GM23338 (cell line): ENCODE measurements at regions not wholly inside any gene's neighbourhood (a gene's known extent, or its start where the extent isn't known, plus 50 kb on each side); places are given as distances from the start of the nearest gene placed in this dataset.

Experiments used
- ATAC-seq: fragments of 200-7000 bp; cut with Tn5 transposase; 3 replicates; pipeline ENCODE4 v1.9.1; 2020
- DNase-seq: peaks from one replicate; pipeline ENCODE4 v3.0.0-alpha.2; 2015; ENCODE audit warnings: low spot score
- H2AFZ ChIP-seq: fragments of 200-600 bp; sonication (generic); 2 replicates; pipeline ENCODE4 v1.8.0; 2016; ENCODE audit warnings: antibody characterized with exemption, mild to moderate bottlenecking, moderate library complexity
- H3F3A ChIP-seq: fragments of 200-600 bp; sonication (generic); replicated peaks from 2 replicates; pipeline ENCODE4 v1.8.0; 2017; ENCODE audit warnings: antibody characterized with exemption, mixed run types, low read depth
- H3K27ac ChIP-seq: fragments of 200-600 bp; sonication (generic); 2 replicates; pipeline ENCODE4 v1.6.1; 2016; ENCODE audit warnings: low read depth
- H3K27me3 ChIP-seq: fragments of 200-600 bp; sonication (generic); 2 replicates; pipeline ENCODE4 v1.8.0; 2016; ENCODE audit warnings: mild to moderate bottlenecking, mixed run types, moderate library complexity; ENCODE audit not compliant: insufficient read depth
- H3K36me3 ChIP-seq: fragments of 200-600 bp; sonication (generic); 2 replicates; pipeline ENCODE4 v1.8.0; 2016; ENCODE audit warnings: mild to moderate bottlenecking; ENCODE audit not compliant: insufficient read depth
- H3K4me1 ChIP-seq: fragments of 200-600 bp; sonication (generic); 2 replicates; pipeline ENCODE4 v1.8.0; 2016; ENCODE audit warnings: mild to moderate bottlenecking, moderate library complexity; ENCODE audit not compliant: insufficient read depth
- H3K4me2 ChIP-seq: fragments of 200-600 bp; sonication (generic); 2 replicates; pipeline ENCODE4 v1.7.1; 2017; ENCODE audit warnings: mixed run types
- H3K4me3 ChIP-seq: fragments of 200-600 bp; sonication (generic); 2 replicates; pipeline ENCODE4 v1.6.1; 2016; ENCODE audit warnings: mixed run types
- H3K79me2 ChIP-seq: fragments of 200-600 bp; sonication (generic); replicated peaks from 2 replicates; pipeline ENCODE4 v1.8.0; 2017; ENCODE audit warnings: mild to moderate bottlenecking; ENCODE audit not compliant: insufficient read depth
- H3K9me2 ChIP-seq: fragments of 200-600 bp; sonication (generic); 2 replicates; pipeline ENCODE4 v1.8.0; 2017; ENCODE audit not compliant: insufficient read depth
- H4K20me1 ChIP-seq: fragments of 200-600 bp; sonication (generic); replicated peaks from 2 replicates; pipeline ENCODE4 v1.8.0; 2017; ENCODE audit warnings: mild to moderate bottlenecking; ENCODE audit not compliant: insufficient read depth
- H3K27ac Mint-ChIP-seq: 2 replicates; pipeline ENCODE4 v1.8.0; 2020; ENCODE audit warnings: inconsistent platforms, mild to moderate bottlenecking, moderate library complexity, mixed read lengths
- H3K27me3 Mint-ChIP-seq: 3 replicates; pipeline ENCODE4 v1.8.0; 2022; ENCODE audit warnings: low read depth, mild to moderate bottlenecking, moderate library complexity, mixed read lengths, inconsistent platforms; ENCODE audit not compliant: insufficient read depth, poor library complexity
- H3K36me3 Mint-ChIP-seq: 3 replicates; pipeline ENCODE4 v1.8.0; 2021; ENCODE audit warnings: low read depth, mild to moderate bottlenecking, inconsistent platforms, moderate library complexity, mixed read lengths
- H3K4me1 Mint-ChIP-seq: 3 replicates; pipeline ENCODE4 v1.8.0; 2020; ENCODE audit warnings: mild to moderate bottlenecking, inconsistent platforms, mixed read lengths
- H3K4me3 Mint-ChIP-seq: 3 replicates; pipeline ENCODE4 v1.8.0; 2021; ENCODE audit warnings: moderate library complexity, mild to moderate bottlenecking, inconsistent platforms, mixed read lengths
- H3K9me3 Mint-ChIP-seq: 3 replicates; pipeline ENCODE4 v1.8.0; 2020; ENCODE audit warnings: moderate library complexity, mild to moderate bottlenecking, inconsistent platforms, mixed read lengths
- CREB1 ChIP-seq: fragments of 250-450 bp; sonication (Bioruptor Pico); IDR thresholded peaks from 2 replicates; pipeline ENCODE4 v1.5.0; 2020; ENCODE audit warnings: low read depth, mild to moderate bottlenecking, moderate library complexity
- EZH2 ChIP-seq: fragments of 200-600 bp; sonication (generic); IDR thresholded peaks from one replicate; pipeline ENCODE4 v1.8.0; 2017; ENCODE audit warnings: antibody characterized with exemption, mild to moderate bottlenecking, low read depth; ENCODE audit not compliant: unreplicated experiment
- EZH2phosphoT487 ChIP-seq: fragments of 200-600 bp; sonication (generic); IDR thresholded peaks from one replicate; pipeline ENCODE4 v1.8.1; 2018; ENCODE audit warnings: antibody characterized with exemption; ENCODE audit not compliant: unreplicated experiment
- JUNB ChIP-seq: IDR thresholded peaks from one replicate; pipeline ENCODE4 v1.6.1; 2016; ENCODE audit warnings: antibody characterized with exemption; ENCODE audit not compliant: unreplicated experiment
- NANOG ChIP-seq: IDR thresholded peaks from 2 replicates; pipeline ENCODE4 v1.6.1; 2016; ENCODE audit warnings: antibody characterized with exemption, borderline replicate concordance
- POLR2AphosphoS5 ChIP-seq: IDR thresholded peaks from 2 replicates; pipeline ENCODE4 v1.6.1; 2016; ENCODE audit warnings: antibody characterized with exemption, low read depth
- STAT1 ChIP-seq: IDR thresholded peaks from one replicate; pipeline ENCODE4 v1.6.1; 2016; ENCODE audit warnings: antibody characterized with exemption; ENCODE audit not compliant: unreplicated experiment
- ZNF114 ChIP-seq: fragments of 250-450 bp; sonication (Bioruptor Pico); IDR thresholded peaks from 2 replicates; pipeline ENCODE4 v1.5.0; 2020; ENCODE audit warnings: mild to moderate bottlenecking, moderate library complexity
- ZNF331 ChIP-seq: fragments of 250-450 bp; sonication (Bioruptor Pico); IDR thresholded peaks from 2 replicates; pipeline ENCODE4 v1.5.0; 2020; ENCODE audit warnings: low read depth, mild to moderate bottlenecking, moderate library complexity
- TF ChIP-seq, protein P1 (sequence below): fragments of 250-450 bp; sonication (Bioruptor Pico); IDR thresholded peaks from 2 replicates; pipeline ENCODE4 v1.5.0; 2020; ENCODE audit warnings: mild to moderate bottlenecking, moderate library complexity
- TF ChIP-seq, protein P2 (sequence below), 2 experiments: fragments of 200-600 bp in 1 of 2; sonication (generic) in 1 of 2; conservative IDR thresholded peaks; 2 replicates each; pipeline versions ENCODE4 v1.5.1 to v1.6.1; 2016 to 2017; ENCODE audit warnings: antibody characterized with exemption in 2 of 2, low read depth in 2 of 2, mild to moderate bottlenecking in 2 of 2, moderate library complexity in 1 of 2
- TF ChIP-seq, protein P3 (sequence below): IDR thresholded peaks from 2 replicates; pipeline ENCODE4 v1.6.1; 2016; ENCODE audit warnings: antibody characterized with exemption
- TF ChIP-seq, protein P4 (sequence below): IDR thresholded peaks from one replicate; pipeline ENCODE4 v1.6.1; 2018; ENCODE audit warnings: antibody characterized with exemption; ENCODE audit not compliant: unreplicated experiment

DNA sequence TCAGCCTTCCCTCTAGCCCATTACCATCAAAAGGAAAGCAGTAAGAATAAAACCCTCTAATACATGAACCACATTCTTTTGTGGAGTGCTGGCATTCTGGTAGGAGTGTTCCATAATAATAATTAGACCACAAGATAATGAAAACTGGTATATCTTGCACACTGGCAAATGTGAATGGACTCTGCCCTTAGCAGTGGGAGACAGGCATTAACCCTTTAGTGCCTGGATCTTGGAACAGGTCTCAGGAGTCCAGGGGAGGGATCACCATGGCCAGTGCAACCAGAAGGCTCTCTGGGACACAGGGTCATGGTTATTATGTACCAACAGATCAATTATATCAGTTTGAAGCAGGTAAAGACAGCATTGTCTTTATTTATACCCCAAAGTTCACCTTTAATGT is 387.5 kb upstream of the TMPO start:
- ATAC-seq, result no peak
- no peak overlapping the region for H3K4me3 Mint-ChIP-seq

More for the DNA sequence above, 387.5 kb upstream of the TMPO start:
- Mint-ChIP-seq H3K36me3 (no peaks in the 10 kb centered on the region), H3K9me3 (no peaks in the 10 kb centered on the region), H3K27ac (no peak overlapping the region), H3K27me3 (no peaks in the 10 kb centered on the region), H3K4me1 (peaks cover 15% of the 10 kb centered on the region; the same call in 2 of the 3 replicates)
- no peaks in the 10 kb centered on the region for H3K27me3 ChIP-seq
- H3K27ac ChIP-seq, result no peak overlapping the region
- H3F3A ChIP-seq, result no peaks in the 10 kb centered on the region
- H3K79me2 ChIP-seq, result no peaks in the 10 kb centered on the region
- H4K20me1 ChIP-seq, result no peaks in the 10 kb centered on the region
- H3K9me2 ChIP-seq, result no peaks in the 10 kb centered on the region; the same call in 1 of the 2 replicates
- H2AFZ ChIP-seq, result no peak overlapping the region; the same call in 1 of the 2 replicates
- H3K4me1 ChIP-seq, result no peaks in the 10 kb centered on the region
- no peaks in the 10 kb centered on the region for H3K36me3 ChIP-seq
- TF ChIP-seq CREB1 (CRISPR knock-in tag), result no peak
- TF ChIP-seq, protein P1, sequence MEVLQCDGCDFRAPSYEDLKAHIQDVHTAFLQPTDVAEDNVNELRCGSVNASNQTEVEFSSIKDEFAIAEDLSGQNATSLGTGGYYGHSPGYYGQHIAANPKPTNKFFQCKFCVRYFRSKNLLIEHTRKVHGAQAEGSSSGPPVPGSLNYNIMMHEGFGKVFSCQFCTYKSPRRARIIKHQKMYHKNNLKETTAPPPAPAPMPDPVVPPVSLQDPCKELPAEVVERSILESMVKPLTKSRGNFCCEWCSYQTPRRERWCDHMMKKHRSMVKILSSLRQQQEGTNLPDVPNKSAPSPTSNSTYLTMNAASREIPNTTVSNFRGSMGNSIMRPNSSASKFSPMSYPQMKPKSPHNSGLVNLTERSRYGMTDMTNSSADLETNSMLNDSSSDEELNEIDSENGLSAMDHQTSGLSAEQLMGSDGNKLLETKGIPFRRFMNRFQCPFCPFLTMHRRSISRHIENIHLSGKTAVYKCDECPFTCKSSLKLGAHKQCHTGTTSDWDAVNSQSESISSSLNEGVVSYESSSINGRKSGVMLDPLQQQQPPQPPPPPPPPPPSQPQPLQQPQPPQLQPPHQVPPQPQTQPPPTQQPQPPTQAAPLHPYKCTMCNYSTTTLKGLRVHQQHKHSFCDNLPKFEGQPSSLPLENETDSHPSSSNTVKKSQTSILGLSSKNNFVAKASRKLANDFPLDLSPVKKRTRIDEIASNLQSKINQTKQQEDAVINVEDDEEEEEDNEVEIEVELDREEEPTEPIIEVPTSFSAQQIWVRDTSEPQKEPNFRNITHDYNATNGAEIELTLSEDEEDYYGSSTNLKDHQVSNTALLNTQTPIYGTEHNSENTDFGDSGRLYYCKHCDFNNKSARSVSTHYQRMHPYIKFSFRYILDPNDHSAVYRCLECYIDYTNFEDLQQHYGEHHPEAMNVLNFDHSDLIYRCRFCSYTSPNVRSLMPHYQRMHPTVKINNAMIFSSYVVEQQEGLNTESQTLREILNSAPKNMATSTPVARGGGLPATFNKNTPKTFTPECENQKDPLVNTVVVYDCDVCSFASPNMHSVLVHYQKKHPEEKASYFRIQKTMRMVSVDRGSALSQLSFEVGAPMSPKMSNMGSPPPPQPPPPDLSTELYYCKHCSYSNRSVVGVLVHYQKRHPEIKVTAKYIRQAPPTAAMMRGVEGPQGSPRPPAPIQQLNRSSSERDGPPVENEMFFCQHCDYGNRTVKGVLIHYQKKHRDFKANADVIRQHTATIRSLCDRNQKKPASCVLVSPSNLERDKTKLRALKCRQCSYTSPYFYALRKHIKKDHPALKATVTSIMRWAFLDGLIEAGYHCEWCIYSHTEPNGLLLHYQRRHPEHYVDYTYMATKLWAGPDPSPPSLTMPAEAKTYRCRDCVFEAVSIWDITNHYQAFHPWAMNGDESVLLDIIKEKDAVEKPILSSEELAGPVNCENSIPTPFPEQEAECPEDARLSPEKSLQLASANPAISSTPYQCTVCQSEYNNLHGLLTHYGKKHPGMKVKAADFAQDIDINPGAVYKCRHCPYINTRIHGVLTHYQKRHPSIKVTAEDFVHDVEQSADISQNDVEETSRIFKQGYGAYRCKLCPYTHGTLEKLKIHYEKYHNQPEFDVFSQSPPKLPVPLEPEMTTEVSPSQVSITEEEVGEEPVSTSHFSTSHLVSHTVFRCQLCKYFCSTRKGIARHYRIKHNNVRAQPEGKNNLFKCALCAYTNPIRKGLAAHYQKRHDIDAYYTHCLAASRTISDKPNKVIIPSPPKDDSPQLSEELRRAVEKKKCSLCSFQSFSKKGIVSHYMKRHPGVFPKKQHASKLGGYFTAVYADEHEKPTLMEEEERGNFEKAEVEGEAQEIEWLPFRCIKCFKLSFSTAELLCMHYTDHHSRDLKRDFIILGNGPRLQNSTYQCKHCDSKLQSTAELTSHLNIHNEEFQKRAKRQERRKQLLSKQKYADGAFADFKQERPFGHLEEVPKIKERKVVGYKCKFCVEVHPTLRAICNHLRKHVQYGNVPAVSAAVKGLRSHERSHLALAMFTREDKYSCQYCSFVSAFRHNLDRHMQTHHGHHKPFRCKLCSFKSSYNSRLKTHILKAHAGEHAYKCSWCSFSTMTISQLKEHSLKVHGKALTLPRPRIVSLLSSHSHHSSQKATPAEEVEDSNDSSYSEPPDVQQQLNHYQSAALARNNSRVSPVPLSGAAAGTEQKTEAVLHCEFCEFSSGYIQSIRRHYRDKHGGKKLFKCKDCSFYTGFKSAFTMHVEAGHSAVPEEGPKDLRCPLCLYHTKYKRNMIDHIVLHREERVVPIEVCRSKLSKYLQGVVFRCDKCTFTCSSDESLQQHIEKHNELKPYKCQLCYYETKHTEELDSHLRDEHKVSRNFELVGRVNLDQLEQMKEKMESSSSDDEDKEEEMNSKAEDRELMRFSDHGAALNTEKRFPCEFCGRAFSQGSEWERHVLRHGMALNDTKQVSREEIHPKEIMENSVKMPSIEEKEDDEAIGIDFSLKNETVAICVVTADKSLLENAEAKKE (CRISPR knock-in tag), result no peak
- no peak for TF ChIP-seq ZNF114 (CRISPR knock-in tag)
- TF ChIP-seq, protein P2, sequence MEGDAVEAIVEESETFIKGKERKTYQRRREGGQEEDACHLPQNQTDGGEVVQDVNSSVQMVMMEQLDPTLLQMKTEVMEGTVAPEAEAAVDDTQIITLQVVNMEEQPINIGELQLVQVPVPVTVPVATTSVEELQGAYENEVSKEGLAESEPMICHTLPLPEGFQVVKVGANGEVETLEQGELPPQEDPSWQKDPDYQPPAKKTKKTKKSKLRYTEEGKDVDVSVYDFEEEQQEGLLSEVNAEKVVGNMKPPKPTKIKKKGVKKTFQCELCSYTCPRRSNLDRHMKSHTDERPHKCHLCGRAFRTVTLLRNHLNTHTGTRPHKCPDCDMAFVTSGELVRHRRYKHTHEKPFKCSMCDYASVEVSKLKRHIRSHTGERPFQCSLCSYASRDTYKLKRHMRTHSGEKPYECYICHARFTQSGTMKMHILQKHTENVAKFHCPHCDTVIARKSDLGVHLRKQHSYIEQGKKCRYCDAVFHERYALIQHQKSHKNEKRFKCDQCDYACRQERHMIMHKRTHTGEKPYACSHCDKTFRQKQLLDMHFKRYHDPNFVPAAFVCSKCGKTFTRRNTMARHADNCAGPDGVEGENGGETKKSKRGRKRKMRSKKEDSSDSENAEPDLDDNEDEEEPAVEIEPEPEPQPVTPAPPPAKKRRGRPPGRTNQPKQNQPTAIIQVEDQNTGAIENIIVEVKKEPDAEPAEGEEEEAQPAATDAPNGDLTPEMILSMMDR (conservative IDR thresholded peaks at IDR 0.05; ENCODE audit: low read depth in 2 of 2), result no peak
- TF ChIP-seq, protein P3, sequence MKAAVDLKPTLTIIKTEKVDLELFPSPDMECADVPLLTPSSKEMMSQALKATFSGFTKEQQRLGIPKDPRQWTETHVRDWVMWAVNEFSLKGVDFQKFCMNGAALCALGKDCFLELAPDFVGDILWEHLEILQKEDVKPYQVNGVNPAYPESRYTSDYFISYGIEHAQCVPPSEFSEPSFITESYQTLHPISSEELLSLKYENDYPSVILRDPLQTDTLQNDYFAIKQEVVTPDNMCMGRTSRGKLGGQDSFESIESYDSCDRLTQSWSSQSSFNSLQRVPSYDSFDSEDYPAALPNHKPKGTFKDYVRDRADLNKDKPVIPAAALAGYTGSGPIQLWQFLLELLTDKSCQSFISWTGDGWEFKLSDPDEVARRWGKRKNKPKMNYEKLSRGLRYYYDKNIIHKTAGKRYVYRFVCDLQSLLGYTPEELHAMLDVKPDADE, result no peak
- TF ChIP-seq POLR2AphosphoS5, result no peak
- no peak for TF ChIP-seq NANOG
- TF ChIP-seq ZNF331 (CRISPR knock-in tag), result no peak
- TF ChIP-seq, protein P4, sequence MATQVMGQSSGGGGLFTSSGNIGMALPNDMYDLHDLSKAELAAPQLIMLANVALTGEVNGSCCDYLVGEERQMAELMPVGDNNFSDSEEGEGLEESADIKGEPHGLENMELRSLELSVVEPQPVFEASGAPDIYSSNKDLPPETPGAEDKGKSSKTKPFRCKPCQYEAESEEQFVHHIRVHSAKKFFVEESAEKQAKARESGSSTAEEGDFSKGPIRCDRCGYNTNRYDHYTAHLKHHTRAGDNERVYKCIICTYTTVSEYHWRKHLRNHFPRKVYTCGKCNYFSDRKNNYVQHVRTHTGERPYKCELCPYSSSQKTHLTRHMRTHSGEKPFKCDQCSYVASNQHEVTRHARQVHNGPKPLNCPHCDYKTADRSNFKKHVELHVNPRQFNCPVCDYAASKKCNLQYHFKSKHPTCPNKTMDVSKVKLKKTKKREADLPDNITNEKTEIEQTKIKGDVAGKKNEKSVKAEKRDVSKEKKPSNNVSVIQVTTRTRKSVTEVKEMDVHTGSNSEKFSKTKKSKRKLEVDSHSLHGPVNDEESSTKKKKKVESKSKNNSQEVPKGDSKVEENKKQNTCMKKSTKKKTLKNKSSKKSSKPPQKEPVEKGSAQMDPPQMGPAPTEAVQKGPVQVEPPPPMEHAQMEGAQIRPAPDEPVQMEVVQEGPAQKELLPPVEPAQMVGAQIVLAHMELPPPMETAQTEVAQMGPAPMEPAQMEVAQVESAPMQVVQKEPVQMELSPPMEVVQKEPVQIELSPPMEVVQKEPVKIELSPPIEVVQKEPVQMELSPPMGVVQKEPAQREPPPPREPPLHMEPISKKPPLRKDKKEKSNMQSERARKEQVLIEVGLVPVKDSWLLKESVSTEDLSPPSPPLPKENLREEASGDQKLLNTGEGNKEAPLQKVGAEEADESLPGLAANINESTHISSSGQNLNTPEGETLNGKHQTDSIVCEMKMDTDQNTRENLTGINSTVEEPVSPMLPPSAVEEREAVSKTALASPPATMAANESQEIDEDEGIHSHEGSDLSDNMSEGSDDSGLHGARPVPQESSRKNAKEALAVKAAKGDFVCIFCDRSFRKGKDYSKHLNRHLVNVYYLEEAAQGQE, result no peak
- TF ChIP-seq EZH2, result no peak
- TF ChIP-seq JUNB, result no peak
- TF ChIP-seq EZH2phosphoT487, result no peak
- TF ChIP-seq STAT1, result no peak
- H3K4me3 ChIP-seq, result no peak overlapping the region
- no peak overlapping the region for H3K4me2 ChIP-seq
- no peak for DNase-seq
